T-helper 17 cell (primary cell): ENCODE measurements at regions not wholly inside any gene's neighbourhood (a gene's known extent, or its start where the extent isn't known, plus 50 kb on each side); places are given as distances from the start of the nearest gene placed in this dataset.

ENCODE experiments used
- ATAC-seq: fragments of 150-1000 bp; cut with Tn5 transposase; 2 replicates; pipeline ENCODE4 v1.10.0; 2021; ENCODE audit warnings: mild to moderate bottlenecking, moderate library complexity
- DNase-seq, 3 donors: peaks; one replicate each; pipeline versions ENCODE4 v3.0.0 to v3.0.0-alpha.2; 2020 to 2021
- H3K9me3 ChIP-seq: one replicate; pipeline ENCODE4 v1.7.0; 2013; ENCODE audit warnings: low read length, mild to moderate bottlenecking; ENCODE audit not compliant: control insufficient read depth, poor library complexity, severe bottlenecking
- H3K27ac Mint-ChIP-seq: one replicate; pipeline ENCODE4 v1.8.0; 2022; ENCODE audit warnings: mild to moderate bottlenecking, moderate library complexity, mixed read lengths
- H3K27me3 Mint-ChIP-seq: one replicate; pipeline ENCODE4 v1.8.0; 2022; ENCODE audit warnings: mixed read lengths
- H3K36me3 Mint-ChIP-seq: one replicate; pipeline ENCODE4 v1.8.0; 2022; ENCODE audit warnings: low read depth, mixed read lengths
- H3K4me1 Mint-ChIP-seq: one replicate; pipeline ENCODE4 v1.8.0; 2022; ENCODE audit warnings: mild to moderate bottlenecking, mixed read lengths
- H3K4me3 Mint-ChIP-seq: one replicate; pipeline ENCODE4 v1.8.0; 2022; ENCODE audit warnings: mild to moderate bottlenecking, moderate library complexity, mixed read lengths

DNA sequence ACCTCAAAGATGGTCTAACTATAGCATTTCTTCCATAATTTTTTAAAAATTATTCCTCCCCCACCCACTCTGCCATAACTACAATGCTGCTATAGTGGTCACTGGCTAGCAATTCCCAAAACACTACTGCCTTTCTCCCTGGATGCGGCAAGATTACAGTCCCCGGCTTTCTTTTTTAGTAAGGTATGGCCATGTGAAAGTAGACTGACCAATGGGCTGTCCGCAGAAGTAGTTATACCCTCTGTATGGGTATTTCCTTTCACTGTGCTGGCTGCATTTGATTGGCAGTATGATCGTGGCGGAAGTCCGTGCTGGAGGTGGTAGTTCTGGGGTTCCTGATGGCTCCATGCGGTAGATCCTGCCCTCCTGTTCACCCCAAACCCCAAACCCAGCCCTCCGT lies 166.0 kb downstream of the FBXO8 start:
- no peaks in the 10 kb centered on the region for H3K36me3 Mint-ChIP-seq
- no peaks in the 10 kb centered on the region for H3K9me3 ChIP-seq
- ATAC-seq (no peak), DNase-seq (no peak)
- peaks cover 6% of the 10 kb centered on the region for H3K4me1 Mint-ChIP-seq
- H3K4me3 Mint-ChIP-seq = no peak overlapping the region
- peaks cover 63% of the 10 kb centered on the region for H3K27me3 Mint-ChIP-seq
- no peak overlapping the region for H3K27ac Mint-ChIP-seq

DNA sequence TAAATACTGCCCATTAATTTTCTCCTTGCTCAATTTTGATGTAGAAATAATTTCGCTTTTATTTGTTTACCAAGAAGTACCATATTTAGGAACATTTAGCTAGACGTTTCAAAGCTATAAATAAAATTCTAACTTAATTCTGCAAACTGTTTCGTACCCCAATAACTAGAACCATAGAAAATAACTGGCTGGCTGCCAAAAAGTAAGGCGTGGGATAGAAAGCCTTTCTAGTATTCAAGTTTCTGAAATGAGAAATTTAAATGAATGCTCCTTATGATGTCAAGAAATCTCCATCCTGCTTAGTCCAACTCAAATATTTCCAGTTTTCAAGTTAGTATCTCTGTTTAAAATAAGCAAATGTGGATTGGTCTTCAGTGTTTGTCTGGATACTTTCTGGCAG lies 167.4 kb downstream of the FBXO8 start:
- no peak overlapping the region for H3K4me3 Mint-ChIP-seq
- peaks cover 61% of the 10 kb centered on the region for H3K27me3 Mint-ChIP-seq
- no peak for DNase-seq
- no peak for ATAC-seq
- peaks cover 6% of the 10 kb centered on the region for H3K4me1 Mint-ChIP-seq
- H3K27ac Mint-ChIP-seq = no peak overlapping the region
- H3K36me3 Mint-ChIP-seq = no peaks in the 10 kb centered on the region
- no peaks in the 10 kb centered on the region for H3K9me3 ChIP-seq

DNA sequence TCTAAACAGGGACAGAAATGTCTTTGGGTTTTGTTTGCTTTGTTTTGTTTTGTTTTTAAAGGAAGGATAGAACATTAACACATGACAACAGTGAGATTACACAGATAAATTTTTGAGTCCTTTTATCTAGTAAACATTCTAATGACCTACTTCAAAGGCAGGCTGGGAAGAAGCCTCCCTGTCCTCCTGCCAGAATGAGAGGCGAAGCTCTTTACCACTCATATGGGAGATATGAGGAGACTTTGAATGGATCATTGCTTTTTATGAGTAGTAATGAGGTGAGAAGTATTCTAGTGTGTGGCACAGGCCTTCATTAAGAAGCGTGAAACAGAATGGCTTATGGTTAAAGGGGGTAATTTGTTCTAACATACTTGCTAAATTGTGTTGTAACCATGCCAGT lies 172.0 kb downstream of the FBXO8 start:
- Mint-ChIP-seq H3K4me1 (peaks cover 5% of the 10 kb centered on the region), H3K36me3 (no peaks in the 10 kb centered on the region), H3K27ac (no peak overlapping the region), H3K4me3 (no peak overlapping the region), H3K27me3 (peaks cover 59% of the 10 kb centered on the region)
- DNase-seq (no peak), ATAC-seq (no peak)
- no peaks in the 10 kb centered on the region for H3K9me3 ChIP-seq

DNA sequence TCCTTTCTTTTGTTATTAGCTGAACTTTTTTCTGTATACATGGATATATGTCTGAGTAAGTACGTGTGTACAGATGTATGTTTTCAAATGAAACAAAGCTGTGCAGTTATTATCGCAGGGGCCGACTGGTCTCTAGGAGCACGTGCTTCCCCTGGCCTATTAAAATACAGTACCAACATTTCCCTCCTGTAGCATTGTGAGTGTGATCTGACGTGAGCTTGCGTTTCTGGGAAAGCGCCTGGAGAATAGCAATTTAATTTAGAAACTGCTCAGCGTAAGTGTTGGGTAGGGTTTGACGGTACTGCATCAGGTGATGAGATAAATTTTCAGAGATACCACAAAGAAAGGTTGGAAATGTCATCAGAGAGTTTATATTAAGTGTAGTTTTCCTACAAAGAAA lies 173.3 kb downstream of the FBXO8 start:
- ATAC-seq (no peak), DNase-seq (no peak)
- no peak overlapping the region for H3K4me3 Mint-ChIP-seq
- no peaks in the 10 kb centered on the region for H3K9me3 ChIP-seq
- H3K27me3 Mint-ChIP-seq = peaks cover 64% of the 10 kb centered on the region
- H3K36me3 Mint-ChIP-seq = no peaks in the 10 kb centered on the region
- no peak overlapping the region for H3K27ac Mint-ChIP-seq
- peaks cover 4% of the 10 kb centered on the region for H3K4me1 Mint-ChIP-seq

DNA sequence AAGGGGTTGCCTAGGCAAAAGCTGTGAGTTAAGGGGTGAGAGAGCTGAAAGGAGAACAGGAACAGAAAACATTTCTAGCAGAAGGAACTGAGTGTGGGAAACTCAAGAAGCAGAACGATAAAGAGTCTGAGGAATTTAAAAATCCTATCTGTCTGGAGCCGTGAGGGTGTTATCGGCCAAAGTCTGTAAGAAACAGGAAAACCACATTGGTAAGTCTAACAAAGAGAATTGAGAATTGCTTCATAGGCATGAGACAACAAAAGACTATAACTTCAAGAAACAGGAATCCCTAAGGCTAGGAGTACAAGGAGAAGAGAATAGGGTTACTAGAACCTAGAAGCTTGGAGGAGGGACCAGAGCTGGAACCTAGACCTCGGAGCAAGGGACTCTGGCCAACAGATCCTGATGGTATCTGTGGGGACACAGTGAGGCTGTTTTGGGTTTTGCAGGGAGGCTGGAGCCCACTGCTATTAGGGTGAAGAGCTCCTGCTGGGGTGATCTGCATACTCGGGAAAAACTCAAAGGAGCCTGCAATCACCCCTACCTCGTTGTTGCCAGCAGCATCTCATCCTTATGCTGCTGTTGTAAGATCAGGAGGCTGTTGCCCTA lies 175.6 kb downstream of the FBXO8 start:
- H3K4me1 Mint-ChIP-seq = peaks cover 3% of the 10 kb centered on the region
- no peak for ATAC-seq

DNA sequence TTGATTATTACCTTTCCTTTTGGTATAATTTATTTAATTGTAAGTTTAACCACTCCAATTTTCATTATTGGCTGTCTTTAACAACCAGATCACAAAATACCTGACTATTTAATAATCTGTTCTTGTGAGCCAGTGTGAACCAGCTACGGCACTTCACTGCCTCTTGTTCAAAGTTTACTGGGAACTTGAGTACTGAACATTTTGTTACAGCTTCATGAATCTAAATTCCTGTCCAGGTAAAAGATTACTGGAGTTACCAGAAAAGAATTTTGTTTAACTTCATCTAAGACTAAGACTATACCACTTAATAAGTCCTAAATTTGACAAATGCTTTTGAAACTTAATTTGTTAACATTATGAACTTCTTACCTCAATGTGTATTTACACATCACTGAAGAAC lies 178.3 kb downstream of the FBXO8 start:
- Mint-ChIP-seq H3K27ac (no peak overlapping the region), H3K4me3 (no peak overlapping the region)
- no peak for ATAC-seq

More for the DNA sequence above, 175.6 kb downstream of the FBXO8 start:
- no peaks in the 10 kb centered on the region for H3K9me3 ChIP-seq
- Mint-ChIP-seq H3K36me3 (no peaks in the 10 kb centered on the region), H3K4me3 (no peak overlapping the region), H3K27ac (no peak overlapping the region), H3K27me3 (peaks cover 54% of the 10 kb centered on the region)
- DNase-seq = no peak

DNA sequence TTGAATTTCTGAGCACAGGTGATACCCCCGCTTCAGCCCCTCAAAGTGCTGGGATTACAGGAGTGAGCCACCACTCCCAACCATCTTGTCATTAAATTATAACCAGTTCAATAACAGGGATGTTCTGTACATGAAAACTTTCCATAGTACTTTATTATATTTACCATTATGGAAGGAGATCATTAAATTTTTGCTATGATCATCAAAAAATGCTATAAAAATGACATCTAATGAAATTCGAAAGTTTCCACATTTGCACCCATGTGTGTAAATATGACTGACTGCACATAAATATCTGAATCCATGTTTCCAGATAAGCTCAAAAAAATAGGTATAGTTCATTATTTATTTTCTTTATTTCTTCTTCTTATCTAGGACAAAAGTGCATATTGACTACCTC lies 182.6 kb downstream of the FBXO8 start:
- no peak overlapping the region for H3K4me3 Mint-ChIP-seq
- no peak overlapping the region for H3K27ac Mint-ChIP-seq
- ATAC-seq = no peak
- H3K36me3 Mint-ChIP-seq = no peaks in the 10 kb centered on the region
- no peak for DNase-seq
- peaks cover 40% of the 10 kb centered on the region for H3K27me3 Mint-ChIP-seq
- H3K9me3 ChIP-seq = no peaks in the 10 kb centered on the region
- H3K4me1 Mint-ChIP-seq = no peaks in the 10 kb centered on the region

More for the DNA sequence above, 178.3 kb downstream of the FBXO8 start:
- peaks cover 48% of the 10 kb centered on the region for H3K27me3 Mint-ChIP-seq
- no peaks in the 10 kb centered on the region for H3K9me3 ChIP-seq
- no peaks in the 10 kb centered on the region for H3K36me3 Mint-ChIP-seq
- no peak for DNase-seq
- H3K4me1 Mint-ChIP-seq = peaks cover 3% of the 10 kb centered on the region

DNA sequence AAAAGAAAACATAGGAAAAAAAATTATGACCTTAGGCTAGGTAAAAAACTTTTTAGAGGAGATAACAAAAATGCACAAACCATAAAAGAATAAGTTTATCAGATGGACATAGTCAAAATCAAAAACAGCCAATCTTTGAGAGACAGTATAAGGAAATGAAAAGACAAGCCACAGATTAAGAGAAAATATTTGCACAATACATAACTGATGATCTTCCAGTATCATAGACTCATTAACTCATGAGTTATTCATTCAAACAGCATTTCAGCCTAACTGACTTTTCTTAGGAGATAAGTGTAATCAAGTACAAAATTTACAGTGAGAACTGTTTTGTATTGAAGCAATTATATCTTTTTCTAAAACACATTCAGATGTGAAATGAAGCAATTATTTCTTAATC lies 183.8 kb downstream of the FBXO8 start:
- Mint-ChIP-seq H3K36me3 (no peaks in the 10 kb centered on the region), H3K4me1 (no peaks in the 10 kb centered on the region), H3K27me3 (peaks cover 39% of the 10 kb centered on the region), H3K27ac (no peak overlapping the region), H3K4me3 (no peak overlapping the region)
- ATAC-seq = no peak
- H3K9me3 ChIP-seq = no peaks in the 10 kb centered on the region
- DNase-seq = no peak

DNA sequence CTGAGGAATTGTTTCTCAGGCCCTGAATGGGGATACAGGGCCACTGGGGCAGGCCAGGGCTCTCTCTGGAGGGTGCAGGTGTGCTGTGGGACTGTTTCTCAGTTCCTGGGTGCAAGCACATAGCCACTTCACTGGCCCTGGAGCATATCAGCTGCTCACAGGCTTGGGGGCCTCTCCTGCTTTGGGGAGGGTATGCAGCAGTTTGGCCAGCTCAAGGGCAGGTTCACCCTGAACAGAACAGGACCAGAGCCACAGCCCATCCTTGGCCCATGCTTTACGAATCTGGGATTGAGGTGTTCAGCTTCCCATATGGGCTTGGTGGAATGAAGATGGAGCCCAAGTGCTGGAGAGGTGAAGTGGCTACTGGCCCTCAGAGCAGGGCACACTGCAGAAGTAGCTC lies 186.5 kb downstream of the FBXO8 start:
- Mint-ChIP-seq H3K36me3 (no peaks in the 10 kb centered on the region), H3K4me3 (no peak overlapping the region), H3K4me1 (no peaks in the 10 kb centered on the region), H3K27ac (no peak overlapping the region), H3K27me3 (peaks cover 37% of the 10 kb centered on the region)
- no peaks in the 10 kb centered on the region for H3K9me3 ChIP-seq
- no peak for DNase-seq
- ATAC-seq = no peak

DNA sequence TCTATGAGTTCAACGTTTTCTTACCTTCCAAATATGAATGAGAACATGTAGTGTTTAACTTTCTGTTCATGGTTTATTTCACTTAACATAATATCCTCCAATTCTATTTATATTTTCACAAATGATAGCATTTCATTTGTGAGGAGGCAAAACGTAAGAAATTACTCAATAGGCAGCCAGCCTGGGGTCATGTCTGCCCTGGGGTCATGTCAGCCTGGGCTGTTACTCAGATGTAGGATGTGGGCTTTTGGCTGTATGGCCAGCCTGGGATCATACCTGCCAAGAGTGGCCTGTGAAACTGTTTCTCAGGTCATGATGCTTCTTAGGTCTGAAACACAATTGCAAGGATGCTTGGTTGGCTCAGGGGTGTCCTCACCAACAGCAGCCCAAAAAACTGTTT lies 187.0 kb downstream of the FBXO8 start:
- Mint-ChIP-seq H3K4me1 (no peaks in the 10 kb centered on the region), H3K27ac (no peak overlapping the region), H3K36me3 (no peaks in the 10 kb centered on the region), H3K4me3 (no peak overlapping the region), H3K27me3 (peaks cover 36% of the 10 kb centered on the region)
- no peaks in the 10 kb centered on the region for H3K9me3 ChIP-seq
- no peak for ATAC-seq
- no peak for DNase-seq

DNA sequence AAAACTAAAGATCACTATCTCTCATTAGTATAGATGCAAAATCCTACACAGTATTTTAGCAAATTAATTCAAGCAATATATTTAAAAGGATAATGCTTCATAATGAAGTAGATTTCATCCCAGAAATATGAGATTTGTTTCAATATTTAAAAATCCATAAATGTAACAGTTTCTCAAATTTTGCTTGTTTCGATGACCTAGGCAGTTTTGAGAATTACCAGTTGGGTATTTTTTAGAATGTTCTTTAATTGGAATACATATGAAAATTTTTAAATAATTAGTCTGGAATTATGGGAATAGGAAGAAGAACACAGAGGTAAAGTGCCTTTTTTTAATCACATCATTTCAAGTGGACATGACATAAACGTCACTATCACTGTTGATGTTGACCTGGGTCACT lies 192.3 kb downstream of the FBXO8 start:
- DNase-seq (no peak), ATAC-seq (no peak)
- Mint-ChIP-seq H3K4me3 (no peak overlapping the region), H3K27ac (no peak overlapping the region), H3K27me3 (peaks cover 19% of the 10 kb centered on the region), H3K36me3 (no peaks in the 10 kb centered on the region), H3K4me1 (peaks cover 6% of the 10 kb centered on the region)
- H3K9me3 ChIP-seq = no peaks in the 10 kb centered on the region

DNA sequence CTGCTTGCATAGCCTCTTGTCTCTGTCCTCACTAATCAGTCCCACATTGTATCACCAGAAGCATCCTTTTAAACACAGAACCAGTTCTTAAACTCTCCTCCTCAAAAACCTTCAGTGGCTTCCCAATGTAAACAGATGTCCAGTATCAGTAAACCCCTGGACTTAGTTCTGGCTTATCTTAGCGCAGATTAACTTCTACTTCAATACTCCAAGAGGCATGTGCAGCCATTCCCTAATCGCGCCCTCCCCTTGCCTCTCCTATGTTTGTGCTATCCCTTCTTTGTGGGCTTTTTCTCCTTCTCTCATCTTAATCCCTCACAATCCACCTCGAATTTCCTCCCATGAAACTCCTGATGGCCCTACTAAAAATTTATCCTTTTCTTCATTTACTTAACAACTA lies 193.8 kb downstream of the FBXO8 start:
- no peak for DNase-seq
- no peak for ATAC-seq
- Mint-ChIP-seq H3K36me3 (no peaks in the 10 kb centered on the region), H3K4me3 (no peak overlapping the region), H3K27me3 (peaks cover 17% of the 10 kb centered on the region), H3K4me1 (peaks cover 6% of the 10 kb centered on the region), H3K27ac (no peak overlapping the region)
- no peaks in the 10 kb centered on the region for H3K9me3 ChIP-seq

DNA sequence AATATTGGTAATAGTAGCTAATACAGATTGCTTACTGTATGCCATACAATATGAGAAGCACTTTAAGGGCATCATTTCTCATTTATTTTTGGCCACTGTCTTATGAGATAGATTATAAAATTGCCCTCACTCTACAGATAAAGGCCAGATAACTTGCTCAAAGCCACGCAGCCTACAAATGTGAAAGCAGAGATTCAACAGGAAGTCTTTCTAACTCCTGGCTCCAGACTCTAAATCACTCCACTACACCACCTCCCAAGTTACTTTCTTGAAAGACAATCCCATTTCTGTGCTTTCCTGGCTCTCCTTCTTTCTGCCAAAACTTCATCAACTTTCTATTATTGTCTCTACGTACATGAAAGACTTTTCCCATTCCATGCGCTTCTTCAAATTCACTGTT lies 194.7 kb downstream of the FBXO8 start:
- ATAC-seq = no peak
- peaks cover 6% of the 10 kb centered on the region for H3K4me1 Mint-ChIP-seq
- no peaks in the 10 kb centered on the region for H3K36me3 Mint-ChIP-seq
- peaks cover 15% of the 10 kb centered on the region for H3K27me3 Mint-ChIP-seq
- DNase-seq = no peak
- H3K27ac Mint-ChIP-seq = no peak overlapping the region
- no peak overlapping the region for H3K4me3 Mint-ChIP-seq
- H3K9me3 ChIP-seq = no peaks in the 10 kb centered on the region

DNA sequence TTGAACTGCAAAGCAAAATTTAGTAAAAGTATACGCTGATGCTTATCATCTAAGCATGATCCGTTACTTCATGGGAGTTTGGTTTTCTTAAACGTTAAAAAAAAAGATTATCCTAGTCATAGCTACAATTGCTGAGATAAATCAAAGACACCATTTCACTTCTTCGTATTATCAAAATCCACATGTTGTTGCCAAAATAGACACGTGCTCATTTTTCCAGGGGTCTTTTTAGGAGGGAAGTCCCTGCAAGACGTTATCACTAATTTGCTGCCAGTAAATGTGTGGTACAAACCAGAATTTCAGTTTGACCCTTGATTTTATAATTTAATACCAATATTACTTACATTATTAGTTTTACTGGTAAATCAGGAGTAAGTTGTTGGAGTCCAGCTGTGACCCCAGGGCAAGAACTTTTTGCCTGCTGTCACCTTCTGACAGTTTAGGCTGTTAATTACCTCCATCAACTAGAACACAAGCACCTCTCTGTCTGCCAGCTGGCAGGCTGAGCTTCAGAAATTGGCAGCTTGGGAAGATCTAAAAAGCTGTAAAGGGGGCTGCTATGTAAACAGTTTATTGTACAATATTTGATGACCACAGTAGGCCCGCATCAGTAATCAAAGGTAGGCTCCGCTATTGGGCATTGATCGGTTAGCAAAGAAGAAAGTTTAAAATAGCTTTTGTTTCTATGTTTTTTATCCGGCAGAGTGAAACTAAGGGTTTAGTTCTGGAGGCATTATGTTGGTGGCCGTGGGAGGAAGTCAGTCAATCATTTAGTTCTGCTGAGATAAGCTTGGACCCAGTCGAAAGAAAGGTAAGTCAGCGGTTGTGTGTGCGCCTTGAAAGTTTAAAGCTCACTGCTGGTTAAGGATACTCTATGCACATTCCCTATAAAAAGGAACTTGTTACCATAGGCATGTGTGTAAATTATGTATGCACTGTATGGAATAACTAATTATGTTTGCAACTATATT lies 196.4 kb downstream of the FBXO8 start:
- no peak overlapping the region for H3K27ac Mint-ChIP-seq
- DNase-seq = no peak
- no peaks in the 10 kb centered on the region for H3K36me3 Mint-ChIP-seq
- peaks cover 12% of the 10 kb centered on the region for H3K27me3 Mint-ChIP-seq
- no peaks in the 10 kb centered on the region for H3K9me3 ChIP-seq
- ATAC-seq = no peak
- H3K4me1 Mint-ChIP-seq = peaks cover 6% of the 10 kb centered on the region
- H3K4me3 Mint-ChIP-seq = no peak overlapping the region
